ENCODE measurements at regions not wholly inside any gene's neighbourhood (a gene's known extent, or its start where the extent isn't known, plus 50 kb on each side); places are given as distances from the start of the nearest gene placed in this dataset.

GRCh38 chr13:109900320-109900719, 113.9 kb upstream of the IRS2 start:
- Mint-ChIP-seq H3K36me3 (ENCODE audit: low read depth, unreplicated experiment) (no peaks in the 10 kb centered on the region), H3K27me3 (ENCODE audit: unreplicated experiment) (peaks cover 2% of the 10 kb centered on the region), H3K27ac (ENCODE audit: unreplicated experiment) (no peak overlapping the region), H3K4me1 (ENCODE audit: unreplicated experiment) (peaks cover 15% of the 10 kb centered on the region), H3K4me3 (ENCODE audit: unreplicated experiment) (no peak overlapping the region), H3K9me3 (ENCODE audit: unreplicated experiment) (no peaks in the 10 kb centered on the region)
- no peak for DNase-seq (ENCODE audit: low spot score)
- no peak for TF ChIP-seq CTCF (IDR thresholded peaks at IDR 0.05; ENCODE audit: unreplicated experiment)

DNA sequence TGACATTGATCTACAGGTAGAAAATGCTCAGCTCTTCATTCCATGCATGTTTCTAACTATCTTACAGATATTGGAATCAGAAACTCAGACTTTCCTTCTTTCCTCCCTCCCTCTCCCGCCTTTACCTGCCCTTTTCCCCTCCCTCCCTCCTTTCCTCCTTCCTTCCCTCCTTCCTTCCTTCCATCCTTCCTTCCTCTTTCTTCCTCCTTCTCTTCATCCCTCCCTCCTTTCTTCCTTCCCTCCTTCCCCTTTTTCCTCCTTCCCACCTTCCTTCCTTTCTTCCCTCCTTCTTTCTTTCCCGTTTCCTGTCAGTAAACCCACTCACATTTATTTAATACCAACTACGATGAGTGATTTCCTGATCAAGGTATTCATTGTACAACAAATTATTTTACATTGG, 113.4 kb upstream of the IRS2 start:
- Mint-ChIP-seq H3K9me3 (ENCODE audit: unreplicated experiment) (no peaks in the 10 kb centered on the region), H3K27me3 (ENCODE audit: unreplicated experiment) (peaks cover 2% of the 10 kb centered on the region), H3K4me3 (ENCODE audit: unreplicated experiment) (no peak overlapping the region), H3K27ac (ENCODE audit: unreplicated experiment) (no peak overlapping the region), H3K4me1 (ENCODE audit: unreplicated experiment) (peaks cover 12% of the 10 kb centered on the region), H3K36me3 (ENCODE audit: low read depth, unreplicated experiment) (no peaks in the 10 kb centered on the region)
- TF ChIP-seq CTCF (IDR thresholded peaks at IDR 0.05; ENCODE audit: unreplicated experiment), result no peak
- DNase-seq (ENCODE audit: low spot score), result no peak

- peaks cover 12% of the 10 kb centered on the region for H3K4me1 Mint-ChIP-seq (ENCODE audit: unreplicated experiment)
- H3K9me3 Mint-ChIP-seq (ENCODE audit: unreplicated experiment), result no peaks in the 10 kb centered on the region
- H3K36me3 Mint-ChIP-seq (ENCODE audit: low read depth, unreplicated experiment), result no peaks in the 10 kb centered on the region
- no peak for TF ChIP-seq CTCF (IDR thresholded peaks at IDR 0.05; ENCODE audit: unreplicated experiment)
- no peak overlapping the region for H3K27ac Mint-ChIP-seq (ENCODE audit: unreplicated experiment)
- H3K4me3 Mint-ChIP-seq (ENCODE audit: unreplicated experiment), result no peak overlapping the region
- peaks cover 2% of the 10 kb centered on the region for H3K27me3 Mint-ChIP-seq (ENCODE audit: unreplicated experiment)
- no peak for DNase-seq (ENCODE audit: low spot score)
These were observed 112.9 kb upstream of the IRS2 start for GRCh38 chr13:109899316-109899715.

DNA sequence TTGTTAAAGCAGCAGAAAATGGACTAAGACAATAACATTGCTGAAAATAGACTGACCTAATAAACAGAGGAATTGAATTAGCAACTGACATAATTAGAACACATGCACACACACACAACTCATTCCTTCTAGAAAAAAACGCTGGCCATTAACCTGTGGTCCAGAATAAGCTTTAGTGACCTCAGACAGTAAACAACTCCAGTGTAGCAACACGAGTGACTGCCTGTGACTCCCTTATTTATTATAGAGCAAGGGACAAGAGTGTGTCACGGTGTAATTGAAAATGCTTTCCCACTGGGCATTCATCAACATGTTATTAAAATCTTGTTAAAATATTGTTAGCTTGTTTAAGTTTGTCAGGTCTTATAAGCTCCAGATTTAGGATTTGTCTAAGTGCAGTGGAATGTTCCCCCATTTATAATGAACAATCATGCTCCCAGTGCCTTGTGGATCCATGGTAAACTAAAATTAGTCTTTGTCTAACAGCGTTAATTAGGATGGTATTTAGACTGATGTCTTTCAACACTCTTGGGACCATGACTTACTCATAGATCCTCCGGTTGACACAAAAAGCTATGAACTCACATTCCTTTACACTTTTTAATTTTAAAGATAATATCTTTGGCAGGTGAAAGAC, 111.7 kb upstream of the IRS2 start:
- Mint-ChIP-seq H3K36me3 (ENCODE audit: low read depth, unreplicated experiment) (no peaks in the 10 kb centered on the region), H3K9me3 (ENCODE audit: unreplicated experiment) (no peaks in the 10 kb centered on the region), H3K27me3 (ENCODE audit: unreplicated experiment) (peaks cover 2% of the 10 kb centered on the region), H3K27ac (ENCODE audit: unreplicated experiment) (no peak overlapping the region), H3K4me1 (ENCODE audit: unreplicated experiment) (peaks cover 12% of the 10 kb centered on the region), H3K4me3 (ENCODE audit: unreplicated experiment) (no peak overlapping the region)
- no peak for TF ChIP-seq CTCF (IDR thresholded peaks at IDR 0.05; ENCODE audit: unreplicated experiment)
- no peak for DNase-seq (ENCODE audit: low spot score)

DNA sequence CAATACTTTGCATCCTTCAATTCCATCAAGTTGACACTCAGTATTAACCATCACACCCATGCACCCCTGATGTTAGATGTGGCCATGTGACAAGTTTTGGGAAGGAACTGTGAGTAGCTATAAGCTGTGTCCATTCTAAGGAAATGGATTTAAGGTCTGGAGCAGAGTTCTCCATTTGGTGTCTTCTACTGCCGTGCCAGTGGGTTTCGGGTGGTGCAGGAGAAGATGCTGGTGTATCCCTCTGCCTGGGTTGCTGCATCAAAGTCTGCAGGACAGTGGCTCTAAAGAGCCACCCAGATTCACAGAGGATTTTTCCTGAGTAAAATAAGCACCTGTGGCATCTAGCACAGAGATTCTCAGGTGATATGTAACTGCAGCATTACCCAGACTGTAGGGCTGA, 105.7 kb upstream of the IRS2 start:
- no peak overlapping the region for H3K27ac Mint-ChIP-seq (ENCODE audit: unreplicated experiment)
- DNase-seq (ENCODE audit: low spot score), result no peak
- peaks cover 3% of the 10 kb centered on the region for H3K27me3 Mint-ChIP-seq (ENCODE audit: unreplicated experiment)
- H3K9me3 Mint-ChIP-seq (ENCODE audit: unreplicated experiment), result no peaks in the 10 kb centered on the region
- no peaks in the 10 kb centered on the region for H3K4me1 Mint-ChIP-seq (ENCODE audit: unreplicated experiment)
- no peak overlapping the region for H3K4me3 Mint-ChIP-seq (ENCODE audit: unreplicated experiment)
- no peaks in the 10 kb centered on the region for H3K36me3 Mint-ChIP-seq (ENCODE audit: low read depth, unreplicated experiment)
- no peak for TF ChIP-seq CTCF (IDR thresholded peaks at IDR 0.05; ENCODE audit: unreplicated experiment)

Data from endothelial cell (in vitro differentiated cells).